ENCODE measurements at regions not wholly inside any gene's neighbourhood (a gene's known extent, or its start where the extent isn't known, plus 50 kb on each side); places are given as distances from the start of the nearest gene placed in this dataset.

DNA sequence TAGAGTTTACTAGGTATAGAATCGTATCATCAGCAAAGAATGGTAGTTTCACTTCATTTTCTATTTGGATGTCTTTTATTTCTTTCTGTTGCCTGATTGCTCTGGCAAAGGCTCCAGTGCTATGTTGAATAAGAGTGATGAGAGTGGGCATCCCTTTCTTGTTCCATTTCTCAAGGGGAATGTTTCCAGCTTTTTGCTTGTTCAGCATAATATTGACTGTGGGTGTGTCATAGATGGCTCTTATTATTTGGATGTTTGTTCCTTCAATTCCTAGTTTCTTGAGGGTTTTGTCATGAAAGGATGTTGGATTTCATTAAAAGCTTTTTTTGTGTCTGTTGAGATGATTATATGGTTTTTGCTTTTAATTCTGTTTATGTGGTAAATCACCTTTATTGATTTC is 1114.5 kb downstream of the RAPGEF2 start:
- DNase-seq (ENCODE audit: low spot score): no peak

DNA sequence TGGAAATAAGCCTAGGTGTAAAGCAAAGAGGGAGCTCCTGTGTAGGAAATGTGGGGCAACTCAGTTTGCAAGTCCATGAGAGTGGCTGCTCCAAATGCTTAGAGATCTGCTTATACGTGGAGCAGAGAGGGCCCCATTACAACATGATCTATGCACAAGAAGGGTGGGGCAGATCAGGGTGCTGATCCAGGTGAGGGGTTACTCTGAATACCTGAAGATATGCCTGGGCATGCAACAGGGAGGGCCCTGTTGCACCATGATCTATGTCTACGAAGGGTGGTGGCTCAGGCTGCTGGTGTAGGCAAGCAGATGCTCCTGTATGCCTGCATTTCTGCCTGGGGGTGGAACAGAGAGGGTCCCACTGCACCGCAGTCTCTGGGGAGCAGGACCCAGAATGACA is 1121.2 kb downstream of the RAPGEF2 start:
- no peak for DNase-seq (ENCODE audit: low spot score)

DNA sequence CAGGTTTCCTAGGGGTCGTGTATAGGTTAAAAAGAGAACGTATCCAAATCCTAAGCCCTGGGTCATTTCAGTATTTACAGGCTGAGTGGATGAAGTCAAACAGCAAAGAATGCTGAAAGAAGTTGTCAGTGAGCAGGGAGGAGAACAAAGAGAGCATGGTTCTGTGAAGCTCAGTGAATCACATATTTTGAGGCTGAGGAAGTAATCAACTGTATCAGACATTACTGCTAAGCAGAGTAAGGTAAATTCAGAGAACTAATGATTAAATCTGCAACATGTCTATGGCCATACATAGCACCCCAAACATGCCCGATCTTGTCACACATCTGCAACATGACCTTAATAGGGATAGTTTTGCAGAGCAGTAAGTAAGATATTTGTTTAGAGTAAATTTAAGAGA is 1130.3 kb downstream of the RAPGEF2 start:
- DNase-seq (ENCODE audit: low spot score): no peak

DNA sequence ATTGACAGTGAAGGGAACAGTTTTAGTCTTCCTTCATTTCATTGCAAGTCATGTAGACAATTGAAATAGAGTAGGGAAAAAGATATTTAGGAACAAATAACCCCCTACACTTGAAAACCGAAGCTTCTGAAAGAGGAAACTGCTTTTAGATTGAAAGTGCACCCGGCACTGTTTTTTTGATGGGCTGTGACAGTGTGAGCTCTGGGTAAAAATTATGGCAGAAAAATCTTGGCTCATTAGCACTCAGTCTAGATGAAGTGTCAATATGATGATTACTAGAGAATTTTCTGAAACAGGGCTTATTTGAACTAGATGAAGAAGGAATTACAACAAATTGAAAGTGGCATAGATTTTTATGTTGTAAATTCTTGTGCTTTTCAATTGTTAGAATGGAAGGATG is 1132.4 kb downstream of the RAPGEF2 start:
- DNase-seq (ENCODE audit: low spot score): no peak

DNA sequence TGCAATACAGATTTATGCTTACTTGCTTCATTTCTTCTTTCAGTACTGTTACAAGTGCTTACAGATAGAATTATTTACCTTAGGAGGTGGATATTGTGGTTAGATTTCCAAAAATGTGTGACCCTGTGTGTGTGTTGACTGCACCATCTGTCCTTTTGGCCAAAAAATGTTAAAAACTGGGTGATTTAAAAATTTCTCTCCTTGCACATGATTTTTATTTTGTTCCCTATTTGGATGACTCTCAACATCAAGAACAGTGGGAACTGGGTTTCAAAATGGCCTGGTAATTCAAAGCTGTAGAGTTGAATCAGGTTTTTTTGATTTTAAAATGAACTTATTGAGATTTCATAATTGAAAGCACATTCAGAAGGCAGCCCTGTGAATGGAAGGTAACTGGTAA is 1132.9 kb downstream of the RAPGEF2 start:
- no peak for DNase-seq (ENCODE audit: low spot score)

DNA sequence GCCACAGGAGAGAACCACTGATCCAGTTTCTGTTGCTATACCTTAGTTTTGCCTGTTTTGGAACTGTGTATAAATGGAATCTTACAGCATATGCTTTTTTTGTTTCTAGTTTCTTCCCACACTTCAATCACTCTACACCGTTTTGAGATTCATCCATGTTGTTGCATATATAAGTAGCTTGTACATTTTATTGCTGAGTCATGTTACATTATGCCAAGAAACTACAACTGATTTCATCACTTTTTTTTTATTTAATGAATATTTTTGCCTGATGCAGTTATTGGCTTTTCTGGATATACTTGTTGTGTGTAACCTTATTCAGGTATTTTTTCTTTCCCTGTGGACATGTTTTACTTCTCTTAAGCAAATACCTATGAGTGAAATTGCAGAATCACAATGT is 1135.9 kb downstream of the RAPGEF2 start:
- DNase-seq (ENCODE audit: low spot score): no peak

DNA sequence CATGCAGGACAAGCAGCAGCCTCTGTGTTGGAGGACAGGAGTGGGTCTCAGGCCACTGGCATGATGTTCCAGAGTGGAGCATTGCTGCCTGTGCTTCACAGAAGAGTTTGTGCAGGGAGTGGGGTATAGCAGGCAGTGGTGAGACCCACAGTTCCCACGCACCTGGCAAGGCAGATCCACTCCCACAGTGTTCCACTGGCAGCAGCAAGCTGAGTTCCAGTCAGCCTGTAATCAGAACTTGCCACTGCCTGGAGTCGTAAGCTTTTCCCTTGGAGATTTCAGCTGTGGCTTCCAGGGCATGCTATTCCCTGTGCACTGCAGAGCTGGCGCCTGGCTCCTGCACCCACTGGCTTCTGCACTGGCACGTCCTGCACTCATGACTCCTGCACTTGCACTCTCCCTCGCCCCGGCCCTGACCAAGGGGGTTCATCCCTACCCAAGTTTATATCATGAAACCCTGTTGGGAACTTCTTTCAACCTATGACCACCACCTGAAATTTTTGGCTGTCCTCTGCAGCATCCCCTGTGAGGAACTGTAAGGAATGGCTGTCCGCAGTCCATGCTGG is 1144.3 kb downstream of the RAPGEF2 start:
- no peak for DNase-seq (ENCODE audit: low spot score)

DNA sequence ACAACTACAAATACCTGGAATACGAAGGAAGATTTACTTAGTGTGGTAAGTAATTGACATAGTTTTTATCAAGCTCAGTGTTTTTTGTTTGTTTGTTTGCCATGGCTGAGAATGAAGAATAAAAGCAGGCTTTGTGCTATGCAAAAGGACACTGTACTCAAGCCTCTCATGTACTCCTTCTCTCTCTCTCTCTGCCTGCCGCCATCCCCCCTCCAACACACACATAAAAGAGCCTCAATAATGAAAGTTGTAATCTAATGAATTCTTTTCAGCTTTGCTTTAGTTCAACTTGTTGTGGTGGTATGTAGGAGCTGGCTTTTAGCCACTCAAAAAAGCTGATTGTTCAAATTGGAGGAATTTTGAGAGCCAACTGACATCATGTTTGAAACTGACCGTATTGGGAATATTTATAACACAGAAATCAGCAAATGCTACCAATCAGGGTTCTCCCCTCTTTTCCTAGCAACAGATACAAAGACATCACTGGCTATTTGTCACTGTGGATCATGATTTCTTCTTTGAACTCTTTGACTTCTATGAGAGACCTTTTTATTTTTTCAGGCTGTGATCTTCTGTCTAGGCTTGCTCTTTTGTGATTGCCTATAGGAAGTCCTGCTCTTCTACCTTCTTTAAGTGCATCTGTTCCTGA is 1148.8 kb downstream of the RAPGEF2 start:
- no peak for DNase-seq (ENCODE audit: low spot score)

DNA sequence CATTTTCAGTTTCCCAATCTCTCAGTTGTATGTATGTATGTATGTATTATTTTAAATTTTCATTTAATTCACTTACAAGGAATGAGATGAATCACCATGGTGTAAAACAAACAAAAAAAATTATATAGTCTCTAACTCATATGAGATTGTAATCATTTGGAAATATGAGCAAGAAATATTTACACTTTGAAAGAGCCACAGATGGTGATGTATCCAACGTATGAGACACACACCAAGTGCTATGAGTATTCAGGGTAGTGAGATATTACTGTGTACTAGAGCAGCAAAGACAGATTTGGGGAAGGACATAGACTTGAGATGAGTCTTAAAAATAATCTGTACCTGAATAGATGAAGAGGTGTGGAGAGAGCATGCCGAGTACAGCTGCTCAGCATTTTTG is 1154.4 kb downstream of the RAPGEF2 start:
- no peak for DNase-seq (ENCODE audit: low spot score)

DNA sequence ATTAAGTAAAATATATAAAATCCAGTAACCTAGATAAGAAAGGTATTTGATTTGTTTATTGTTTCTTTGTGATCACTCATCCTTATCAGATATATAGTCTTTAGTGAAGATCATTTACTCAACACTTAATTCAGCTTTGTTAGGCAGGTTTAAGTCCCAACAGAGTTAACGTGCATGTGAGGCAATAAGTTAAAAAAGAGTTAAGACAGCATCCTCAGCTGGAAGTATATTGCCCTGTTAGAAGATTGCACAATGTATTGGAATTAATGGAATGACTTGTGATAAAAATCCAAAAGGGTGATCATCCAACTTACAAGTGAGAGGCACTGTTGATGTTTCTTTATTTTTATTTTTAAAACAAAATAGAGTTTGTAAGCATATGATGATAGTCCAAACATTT is 1162.1 kb downstream of the RAPGEF2 start:
- DNase-seq (ENCODE audit: low spot score): no peak

DNA sequence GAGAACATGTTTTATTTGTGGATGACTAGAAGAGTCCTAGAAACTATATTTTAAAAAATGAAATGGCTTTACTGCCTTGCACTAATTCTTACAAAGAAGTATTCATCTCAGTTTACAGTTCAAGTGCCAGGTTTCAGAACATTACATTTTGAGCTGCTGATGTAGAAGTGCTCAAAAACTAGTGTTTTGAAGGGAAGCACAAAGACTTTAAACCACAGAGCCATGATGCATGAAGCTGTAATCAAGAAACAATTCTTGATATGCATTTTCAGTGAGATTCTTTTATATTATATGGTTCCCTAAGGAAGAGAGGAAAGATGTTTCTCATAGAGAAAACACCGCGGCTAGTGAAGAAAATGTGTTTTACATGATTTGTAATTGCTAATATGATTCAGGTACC is 1163.0 kb downstream of the RAPGEF2 start:
- DNase-seq (ENCODE audit: low spot score): no peak

DNA sequence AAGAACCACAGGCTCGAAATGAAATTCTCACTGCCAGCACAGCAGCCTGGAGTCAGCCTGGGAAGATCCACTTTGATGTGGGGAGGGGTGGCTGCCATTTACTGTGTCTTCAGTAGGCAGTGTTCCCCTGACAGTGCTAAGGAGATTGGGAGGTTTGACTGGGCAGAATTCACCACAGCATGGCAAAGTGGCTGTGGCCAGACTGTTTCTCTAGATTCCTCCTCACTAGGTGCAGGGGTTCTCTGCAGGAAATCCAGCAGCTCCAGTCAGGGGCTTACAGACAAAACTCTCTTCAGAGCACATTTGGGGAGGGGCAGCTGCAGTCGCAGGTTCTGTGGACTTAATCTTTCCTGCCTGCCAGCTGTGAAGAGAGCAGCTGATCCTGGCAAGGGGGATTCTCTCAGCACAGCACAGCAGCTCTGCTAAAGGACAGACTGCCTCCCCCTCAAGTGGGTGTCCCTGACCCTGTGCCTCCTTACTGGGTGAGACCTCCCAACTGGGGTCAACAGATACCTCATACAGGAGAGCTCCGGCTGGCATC is 1174.0 kb downstream of the RAPGEF2 start:
- no peak for DNase-seq (ENCODE audit: low spot score)

DNA sequence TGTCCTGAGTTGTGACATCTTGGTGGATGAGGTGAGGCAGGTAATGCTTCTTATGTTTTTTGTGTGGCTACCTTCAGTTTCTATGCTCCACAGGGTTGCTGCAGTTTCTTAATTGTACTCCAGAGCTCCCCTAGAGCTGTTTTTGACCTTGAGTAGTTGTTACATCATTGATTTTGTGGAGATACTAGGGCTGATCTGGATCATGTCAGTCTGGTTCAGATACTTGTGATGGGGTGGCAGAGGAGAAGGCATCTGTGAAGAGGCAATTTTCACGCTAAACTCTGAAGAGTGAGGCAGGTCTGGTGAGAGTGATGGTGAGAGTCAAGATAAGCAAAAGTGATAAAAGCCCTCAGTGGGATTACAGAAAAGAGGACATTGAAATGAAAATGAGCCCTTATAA is 1180.2 kb downstream of the RAPGEF2 start:
- peak; percentile 87 for DNase-seq (ENCODE audit: low spot score)

DNA sequence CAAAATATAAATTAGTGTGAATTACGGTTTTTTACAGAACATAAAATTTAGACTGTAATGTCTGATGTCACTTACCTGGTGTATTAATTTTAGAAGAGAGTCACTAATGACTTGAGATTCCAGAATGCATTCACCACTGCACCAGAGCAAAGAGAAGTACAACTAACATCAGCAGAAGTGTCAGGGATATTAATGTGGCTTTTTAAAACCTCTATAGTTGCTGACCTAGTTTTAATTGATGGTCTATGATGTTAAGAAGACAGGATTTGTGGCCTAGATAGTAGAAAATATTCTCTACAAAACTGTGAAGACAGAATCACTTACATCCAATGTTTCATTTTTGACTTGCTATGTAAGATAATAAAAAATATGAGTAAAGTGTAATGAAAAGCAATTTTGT is 1181.6 kb downstream of the RAPGEF2 start:
- no peak for DNase-seq (ENCODE audit: low spot score)

DNA sequence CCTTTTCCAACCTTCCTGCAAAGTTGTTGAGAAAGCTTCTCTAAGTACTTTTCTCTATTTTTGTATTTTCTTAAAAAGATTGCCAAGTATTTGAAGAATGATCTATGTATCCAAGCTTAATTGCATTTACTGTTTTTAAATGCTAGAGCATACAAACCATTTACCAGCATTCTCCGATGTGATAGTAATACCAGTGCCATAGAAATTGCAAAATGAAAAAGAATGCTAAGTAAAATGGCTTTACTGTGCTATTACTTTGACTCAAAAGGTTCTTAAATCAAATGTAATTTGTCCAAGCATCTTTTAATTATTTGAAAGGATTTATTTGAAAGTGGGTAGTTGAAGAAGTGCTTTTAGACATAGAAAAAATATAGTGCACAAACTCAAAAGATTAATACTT is 1183.2 kb downstream of the RAPGEF2 start:
- no peak for DNase-seq (ENCODE audit: low spot score)

DNA sequence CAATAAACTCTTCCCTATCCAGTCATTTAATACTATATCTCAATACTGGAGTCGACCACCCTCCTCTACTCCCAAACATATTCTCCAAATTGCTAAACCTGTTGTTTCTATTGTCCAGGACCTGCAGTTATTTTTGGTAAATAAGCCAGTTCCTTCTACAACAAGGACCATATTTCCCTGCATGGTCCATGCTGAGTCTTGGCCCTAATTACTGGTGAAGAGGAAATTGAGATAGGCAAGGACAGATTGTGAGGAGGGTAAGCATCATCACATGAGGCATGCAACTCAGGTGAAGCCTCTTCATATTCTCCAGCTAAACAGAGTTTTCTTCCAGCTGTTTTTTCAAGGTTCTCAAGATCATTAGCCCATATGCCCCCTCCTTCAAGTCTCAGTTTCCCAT is 1193.6 kb downstream of the RAPGEF2 start:
- DNase-seq (ENCODE audit: low spot score): no peak

DNA sequence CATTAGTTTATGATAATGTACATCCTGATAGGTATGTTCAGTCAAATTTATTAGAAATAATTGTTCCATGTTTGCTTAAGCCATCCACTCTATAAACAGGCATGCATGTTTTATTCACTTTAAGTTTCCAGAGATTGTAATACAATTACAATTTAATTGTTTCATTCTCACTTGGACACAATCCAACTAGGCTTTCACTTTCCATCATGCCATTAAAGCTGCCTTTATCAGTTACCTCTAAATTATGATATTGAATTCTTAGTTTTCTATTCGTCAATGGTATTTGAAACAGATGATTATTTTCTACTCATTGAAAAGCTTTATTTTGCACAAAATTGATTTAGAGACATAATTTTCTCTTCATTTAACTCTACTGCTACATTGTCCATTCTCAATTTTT is 1196.3 kb downstream of the RAPGEF2 start:
- no peak for DNase-seq (ENCODE audit: low spot score)

DNA sequence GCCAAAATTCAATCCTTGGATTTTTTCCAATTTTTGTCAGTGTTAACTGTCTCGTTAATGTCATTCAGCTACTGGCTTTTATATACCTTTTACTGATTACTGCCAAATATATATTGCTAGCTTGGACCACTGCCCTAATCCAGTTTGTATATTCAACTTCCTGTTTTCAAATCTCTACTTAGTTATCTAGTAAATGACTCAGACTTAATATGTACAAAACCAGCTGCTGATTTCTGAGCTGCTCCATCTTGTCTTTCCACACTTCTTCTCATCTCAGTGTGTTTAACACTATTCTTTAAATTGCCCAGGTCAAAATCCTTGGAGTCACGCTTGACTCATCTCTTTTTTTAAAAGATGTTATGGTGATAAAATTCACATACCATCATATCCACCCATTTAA is 1196.7 kb downstream of the RAPGEF2 start:
- no peak for DNase-seq (ENCODE audit: low spot score)

DNA sequence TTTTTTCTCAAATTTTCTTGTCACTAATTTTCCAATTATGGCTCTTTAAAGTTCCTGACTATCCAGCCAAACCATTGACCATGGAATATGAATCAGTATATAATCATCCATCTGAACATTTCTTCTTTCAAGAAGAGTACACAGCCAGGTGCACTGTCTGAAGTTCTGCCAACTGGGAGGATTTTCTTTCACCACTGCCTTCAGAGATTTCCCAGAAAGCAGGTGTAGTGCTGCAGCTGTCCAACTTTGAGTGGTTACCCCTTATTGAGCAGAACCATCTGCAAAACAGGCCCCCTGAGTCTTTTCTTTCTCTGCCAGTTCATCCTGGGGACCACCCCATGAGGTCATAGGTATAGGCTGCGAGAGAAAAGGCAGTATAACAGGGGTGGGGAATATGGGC is 1213.2 kb downstream of the RAPGEF2 start:
- DNase-seq (ENCODE audit: low spot score): no peak

DNA sequence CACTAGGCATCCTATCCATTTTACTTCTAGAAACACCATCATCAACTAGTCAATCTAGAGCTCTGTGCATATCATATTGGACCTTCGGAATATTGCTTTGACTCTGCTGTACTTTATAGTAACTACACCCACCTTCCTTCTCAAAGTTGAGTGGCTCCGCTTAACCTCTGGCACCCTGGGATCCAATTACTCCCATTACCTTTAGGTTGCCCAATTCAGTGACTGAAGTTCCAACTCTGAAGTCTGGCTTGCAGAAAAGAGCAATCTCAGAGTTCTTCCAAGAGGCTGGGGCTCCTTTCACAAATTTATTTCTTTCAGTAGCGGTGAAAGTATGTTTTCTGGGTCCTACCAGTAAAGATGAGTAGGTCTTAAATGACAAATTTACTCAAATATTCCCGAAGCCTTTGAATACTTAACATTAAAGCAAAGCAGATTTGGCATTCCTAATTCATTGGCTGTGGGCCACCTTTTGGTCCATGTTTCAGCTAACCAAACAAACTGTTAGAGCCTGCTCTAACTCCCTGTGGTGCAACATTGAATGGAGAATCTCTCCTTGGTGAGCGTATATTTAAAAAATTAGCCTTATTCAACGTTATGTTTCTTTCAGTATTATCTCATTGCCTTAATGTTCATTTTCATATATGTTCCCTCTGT is 1215.8 kb downstream of the RAPGEF2 start:
- DNase-seq (ENCODE audit: low spot score): no peak

DNA sequence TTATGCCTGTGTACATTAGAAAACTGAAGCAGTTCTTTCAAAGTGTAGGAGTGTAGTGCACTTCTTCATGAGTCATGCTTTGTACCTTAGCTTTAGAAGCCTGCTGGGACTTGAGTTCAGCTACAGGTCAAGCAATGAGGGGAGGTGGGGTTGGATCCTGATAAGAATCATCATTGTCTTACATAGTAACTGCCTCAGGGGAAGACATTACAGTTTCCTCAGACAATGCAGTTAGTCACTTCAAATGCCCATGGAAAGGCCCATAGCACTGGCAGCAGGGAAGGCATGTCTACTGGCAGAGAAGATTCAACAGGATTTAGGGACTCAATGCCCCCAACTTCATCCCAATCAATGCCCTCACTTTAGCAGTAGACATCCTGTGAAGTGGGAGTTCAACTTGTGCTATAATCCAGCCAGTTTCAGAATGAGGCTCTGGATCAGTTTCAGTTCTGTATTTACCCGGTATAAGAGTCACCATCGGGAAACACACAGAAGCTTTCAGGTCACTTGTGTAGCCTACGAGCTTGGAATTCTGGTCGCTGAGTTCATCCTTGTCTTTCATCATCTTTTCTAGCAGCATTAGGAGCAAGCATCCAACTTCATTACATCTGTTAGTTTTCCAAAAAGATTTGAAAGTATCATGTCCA is 1216.5 kb downstream of the RAPGEF2 start:
- DNase-seq (ENCODE audit: low spot score): peak; percentile 37

DNA sequence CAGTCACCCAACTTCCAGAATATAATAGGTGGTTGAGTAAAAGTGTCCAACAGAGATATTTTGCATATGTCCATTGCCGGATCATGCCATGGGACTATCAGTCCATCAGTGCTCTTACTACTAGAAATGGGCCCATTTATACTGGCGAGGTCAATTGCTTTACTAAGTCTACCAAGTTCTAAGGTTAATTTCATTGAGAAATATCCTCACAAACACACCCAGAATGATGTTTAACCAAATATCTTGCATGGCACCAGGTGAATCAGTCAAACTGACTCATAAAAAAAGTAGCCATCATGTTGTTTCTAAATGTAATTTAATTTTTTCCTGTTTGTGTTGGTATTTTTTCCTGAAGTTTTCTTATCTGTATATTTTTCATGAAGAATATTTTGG is 1217.0 kb downstream of the RAPGEF2 start:
- DNase-seq (ENCODE audit: low spot score): no peak

DNA sequence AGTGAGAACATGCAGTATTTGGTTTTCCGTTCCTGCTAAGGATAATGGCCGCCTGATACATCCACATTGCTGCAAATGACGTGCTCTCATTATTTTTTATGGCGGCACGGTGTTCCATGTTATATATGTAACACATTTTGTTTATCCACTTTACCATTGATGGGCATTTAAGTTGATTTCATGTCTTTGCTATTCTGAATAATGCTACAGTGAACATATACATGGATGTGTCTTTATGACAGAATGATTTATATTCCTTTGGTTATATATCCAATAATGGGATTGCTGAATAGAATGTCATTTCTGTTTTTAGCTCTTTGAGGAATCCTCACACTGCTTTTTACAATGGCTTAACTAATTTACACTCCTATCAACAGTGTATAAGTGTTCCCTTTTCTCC is 1223.2 kb downstream of the RAPGEF2 start:
- DNase-seq (ENCODE audit: low spot score): no peak
